ENCODE measurements at regions not wholly inside any gene's neighbourhood (a gene's known extent, or its start where the extent isn't known, plus 50 kb on each side); places are given as distances from the start of the nearest gene placed in this dataset.

DNA sequence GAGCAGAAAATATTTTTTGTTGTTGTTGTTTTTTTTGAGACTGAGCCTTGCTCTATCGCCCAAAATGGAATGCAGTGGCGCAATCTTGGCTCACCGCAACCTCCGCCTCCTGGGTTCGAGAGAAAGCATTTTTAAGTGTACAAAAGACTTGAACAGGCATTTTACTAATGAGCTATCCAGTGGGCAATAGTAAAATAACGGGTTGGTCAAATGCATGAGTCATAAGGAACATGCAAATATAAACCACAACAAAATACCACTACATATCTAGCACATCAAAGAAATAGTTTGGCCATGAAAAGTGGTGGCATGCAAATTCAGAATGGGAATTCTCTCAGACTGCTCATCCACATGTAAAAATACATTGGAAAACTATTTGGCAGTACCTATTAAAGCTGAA lies 71.7 kb upstream of the TMEM106B start:
- POLR2A ChIA-PET: no interaction called here
- DNase-seq (ENCODE audit: extremely low spot score): no peak
- TF ChIP-seq, protein P1, sequence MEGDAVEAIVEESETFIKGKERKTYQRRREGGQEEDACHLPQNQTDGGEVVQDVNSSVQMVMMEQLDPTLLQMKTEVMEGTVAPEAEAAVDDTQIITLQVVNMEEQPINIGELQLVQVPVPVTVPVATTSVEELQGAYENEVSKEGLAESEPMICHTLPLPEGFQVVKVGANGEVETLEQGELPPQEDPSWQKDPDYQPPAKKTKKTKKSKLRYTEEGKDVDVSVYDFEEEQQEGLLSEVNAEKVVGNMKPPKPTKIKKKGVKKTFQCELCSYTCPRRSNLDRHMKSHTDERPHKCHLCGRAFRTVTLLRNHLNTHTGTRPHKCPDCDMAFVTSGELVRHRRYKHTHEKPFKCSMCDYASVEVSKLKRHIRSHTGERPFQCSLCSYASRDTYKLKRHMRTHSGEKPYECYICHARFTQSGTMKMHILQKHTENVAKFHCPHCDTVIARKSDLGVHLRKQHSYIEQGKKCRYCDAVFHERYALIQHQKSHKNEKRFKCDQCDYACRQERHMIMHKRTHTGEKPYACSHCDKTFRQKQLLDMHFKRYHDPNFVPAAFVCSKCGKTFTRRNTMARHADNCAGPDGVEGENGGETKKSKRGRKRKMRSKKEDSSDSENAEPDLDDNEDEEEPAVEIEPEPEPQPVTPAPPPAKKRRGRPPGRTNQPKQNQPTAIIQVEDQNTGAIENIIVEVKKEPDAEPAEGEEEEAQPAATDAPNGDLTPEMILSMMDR (IDR thresholded peaks at IDR 0.05; ENCODE audit: control extremely low read depth, extremely low read depth, low read depth, missing control alignments): no peak
- CTCF ChIA-PET: no interaction called here

DNA sequence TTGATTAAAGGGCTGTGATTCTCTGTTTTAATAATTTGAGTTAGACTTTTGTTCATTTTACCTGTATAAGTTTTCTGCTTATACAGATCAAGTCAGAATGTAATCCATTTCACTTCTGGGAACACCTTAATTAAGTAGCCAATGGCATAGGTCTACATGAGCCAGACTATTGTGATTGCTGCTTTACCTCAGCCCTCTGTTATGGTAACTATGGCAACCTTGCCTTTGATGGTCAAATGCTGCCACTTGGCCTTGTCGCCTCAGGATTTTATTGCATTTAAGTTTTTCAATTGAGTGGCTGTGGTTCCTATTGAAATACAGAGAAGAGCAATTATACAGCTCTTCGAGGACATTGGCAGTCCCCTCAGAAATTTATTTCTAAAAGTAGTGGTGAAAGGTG lies 64.3 kb upstream of the TMEM106B start:
- TF ChIP-seq, protein P1 (IDR thresholded peaks at IDR 0.05; ENCODE audit: control extremely low read depth, extremely low read depth, low read depth, missing control alignments): no peak
- CTCF ChIA-PET: no interaction called here
- POLR2A ChIA-PET: no interaction called here
- no peak for DNase-seq (ENCODE audit: extremely low spot score)

DNA sequence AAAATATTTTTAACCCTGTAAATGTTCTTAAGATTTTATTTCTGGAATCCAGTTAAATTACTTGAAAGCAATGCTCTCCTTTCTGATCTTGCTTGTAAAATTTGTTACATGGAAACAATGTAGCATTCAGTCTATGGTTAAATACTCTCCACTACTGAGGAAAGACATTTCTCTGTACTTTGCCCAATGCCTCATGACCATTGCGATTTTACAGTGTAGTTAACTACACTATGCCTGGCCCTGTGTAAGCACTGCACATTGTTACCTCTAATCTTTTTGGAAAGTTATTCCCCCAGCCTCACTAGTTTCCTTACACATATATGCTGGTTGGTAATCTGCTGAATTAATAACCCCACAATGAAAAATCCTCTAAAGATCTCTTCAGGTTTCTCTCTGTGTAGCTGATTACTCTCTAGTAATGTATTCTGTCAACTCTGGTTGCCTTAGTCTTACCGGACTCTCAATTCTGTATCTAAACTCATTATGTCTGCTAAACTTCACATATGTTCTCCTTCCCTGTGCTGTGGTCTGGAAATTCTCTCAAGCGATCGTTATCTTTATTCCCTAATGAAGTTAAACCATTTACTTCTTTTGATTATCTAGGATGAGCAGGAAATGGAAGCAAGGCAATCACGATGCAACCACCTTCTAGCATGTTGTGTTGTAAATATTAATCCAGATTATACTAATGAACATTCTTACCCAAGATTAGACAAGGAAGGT lies 58.7 kb upstream of the TMEM106B start:
- TF ChIP-seq, protein P1 (IDR thresholded peaks at IDR 0.05; ENCODE audit: control extremely low read depth, extremely low read depth, low read depth, missing control alignments): no peak
- POLR2A ChIA-PET: no interaction called here
- CTCF ChIA-PET: no interaction called here
- DNase-seq (ENCODE audit: extremely low spot score): no peak

GRCh38 chr7:12154119-12154518 lies 57.0 kb upstream of the TMEM106B start:
- TF ChIP-seq, protein P1 (IDR thresholded peaks at IDR 0.05; ENCODE audit: control extremely low read depth, extremely low read depth, low read depth, missing control alignments): no peak
- POLR2A ChIA-PET: no interaction called here
- CTCF ChIA-PET: no interaction called here
- DNase-seq (ENCODE audit: extremely low spot score): no peak

DNA sequence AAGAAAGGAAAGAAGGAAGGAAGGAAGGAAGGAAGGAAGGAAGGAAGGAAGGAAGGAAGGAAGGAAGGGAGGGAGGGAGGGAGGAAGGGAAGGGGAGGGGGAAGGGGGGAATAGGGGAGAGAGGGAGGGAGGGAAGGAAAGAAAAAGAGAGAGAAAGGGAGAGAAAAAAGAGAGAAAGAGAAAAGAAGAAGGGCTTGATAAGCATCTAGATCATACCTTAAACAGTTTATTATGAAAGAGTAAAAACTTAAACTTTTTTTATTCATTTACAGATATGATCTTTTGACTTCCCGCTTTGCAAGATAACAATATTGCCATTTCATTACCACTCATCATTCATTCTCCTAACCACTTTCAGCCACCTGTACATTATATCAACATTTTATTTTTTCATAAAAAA lies 53.6 kb upstream of the TMEM106B start:
- TF ChIP-seq, protein P1 (IDR thresholded peaks at IDR 0.05; ENCODE audit: control extremely low read depth, extremely low read depth, low read depth, missing control alignments): no peak

DNA sequence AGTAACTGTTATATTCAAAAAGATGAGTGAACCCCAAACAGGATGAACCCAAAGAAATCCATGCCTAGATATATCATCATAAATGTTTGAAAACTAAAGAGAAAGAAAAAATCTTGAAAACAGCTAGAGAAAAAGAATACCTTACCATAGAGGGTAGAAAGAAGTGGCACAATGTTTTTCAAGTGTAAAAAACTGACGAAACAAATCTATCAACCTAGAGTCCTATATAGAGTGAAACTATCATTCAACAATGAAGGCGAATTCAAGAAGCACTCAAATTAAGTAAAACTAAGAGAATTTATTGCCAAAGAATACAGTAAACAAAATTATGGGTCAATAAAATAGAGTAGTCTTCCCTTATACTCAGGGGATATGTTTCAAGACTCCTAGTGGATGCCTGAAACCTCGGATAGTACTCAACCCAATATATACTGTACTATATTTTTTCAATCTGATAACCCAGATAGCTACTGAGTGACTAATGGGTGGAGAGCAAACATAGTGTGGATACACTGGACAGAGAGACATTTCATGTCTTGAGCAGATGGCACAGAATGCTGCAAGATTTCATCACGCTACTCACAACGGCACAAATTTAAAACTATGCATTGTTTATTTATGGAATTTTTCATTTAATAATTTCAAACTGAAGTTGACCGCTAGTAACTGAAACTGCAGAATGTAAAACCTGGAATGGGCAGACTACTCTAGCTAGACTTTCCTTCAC lies 52.6 kb upstream of the TMEM106B start:
- DNase-seq (ENCODE audit: extremely low spot score): no peak
- TF ChIP-seq, protein P1 (IDR thresholded peaks at IDR 0.05; ENCODE audit: control extremely low read depth, extremely low read depth, low read depth, missing control alignments): no peak
- ChIA-PET POLR2A (no interaction called here), CTCF (no interaction called here)

More for the DNA sequence above, 53.6 kb upstream of the TMEM106B start:
- no peak for DNase-seq (ENCODE audit: extremely low spot score)
- POLR2A ChIA-PET: no interaction called here
- CTCF ChIA-PET: no interaction called here
